Epithelial cell of proximal tubule (primary cell): ENCODE measurements at regions not wholly inside any gene's neighbourhood (a gene's known extent, or its start where the extent isn't known, plus 50 kb on each side); places are given as distances from the start of the nearest gene placed in this dataset.

ENCODE experiments used
- DNase-seq: peaks from one replicate; pipeline ENCODE4 v3.0.0-alpha.2; 2011; ENCODE audit warnings: low read depth
- H3K4me3 ChIP-seq: 2 replicates; pipeline ENCODE4 v1.5.1; 2011; ENCODE audit warnings: low read depth, mild to moderate bottlenecking, low read length
- CTCF ChIP-seq: conservative IDR thresholded peaks from 2 replicates; pipeline ENCODE4 v1.5.1; 2012; ENCODE audit warnings: low read depth, mild to moderate bottlenecking, low read length

- peak; percentile 19 for TF ChIP-seq CTCF
- no peak overlapping the region for H3K4me3 ChIP-seq
- no peak for DNase-seq
These were observed 53.4 kb downstream of the GAS1 start for GRCh38 chr9:86893811-86894490.

- DNase-seq, result no peak
- no peak overlapping the region for H3K4me3 ChIP-seq
- no peak for TF ChIP-seq CTCF
These were observed 54.7 kb downstream of the GAS1 start for GRCh38 chr9:86892576-86892975.

GRCh38 chr9:86891886-86892437 lies 55.3 kb downstream of the GAS1 start:
- no peak overlapping the region for H3K4me3 ChIP-seq
- TF ChIP-seq CTCF, result no peak
- DNase-seq, result no peak

GRCh38 chr9:86891091-86891490 lies 56.2 kb downstream of the GAS1 start:
- no peak for DNase-seq
- no peak overlapping the region for H3K4me3 ChIP-seq
- TF ChIP-seq CTCF, result no peak

- no peak overlapping the region for H3K4me3 ChIP-seq
- TF ChIP-seq CTCF, result no peak
These were observed 62.1 kb downstream of the GAS1 start for GRCh38 chr9:86885232-86885631.

GRCh38 chr9:86876621-86877196 lies 70.6 kb downstream of the GAS1 start:
- no peak for DNase-seq
- H3K4me3 ChIP-seq, result no peak overlapping the region
- no peak for TF ChIP-seq CTCF

More at GRCh38 chr9:86885232-86885631, 62.1 kb downstream of the GAS1 start:
- DNase-seq, result no peak
